NT2/D1 (cell line): ENCODE measurements at regions not wholly inside any gene's neighbourhood (a gene's known extent, or its start where the extent isn't known, plus 50 kb on each side); places are given as distances from the start of the nearest gene placed in this dataset.

Experiments
- SUZ12 ChIP-seq: IDR thresholded peaks from 2 replicates; pipeline ENCODE4 v1.6.1; 2011; ENCODE audit not compliant: insufficient read length, insufficient read depth; ENCODE audit errors: extremely low read depth
- YY1 ChIP-seq: IDR thresholded peaks from 2 replicates; pipeline ENCODE4 v1.6.1; 2011; ENCODE audit not compliant: insufficient read length, insufficient read depth
- ZNF274 ChIP-seq: IDR thresholded peaks from 2 replicates; pipeline ENCODE4 v1.6.1; 2011; ENCODE audit warnings: mild to moderate bottlenecking, low read depth, low read length

GRCh38 chr1:208683141-208683540, 439.0 kb upstream of the PLXNA2 start:
- TF ChIP-seq YY1 = no peak
- no peak for TF ChIP-seq SUZ12
- TF ChIP-seq ZNF274 = no peak
